AG04449 (cell line): ENCODE measurements at regions not wholly inside any gene's neighbourhood (a gene's known extent, or its start where the extent isn't known, plus 50 kb on each side); places are given as distances from the start of the nearest gene placed in this dataset.

Experiments
- CTCF ChIA-PET: fragments of 350-600 bp; formaldehyde crosslinking; extraction: SDS; loops from one replicate; lab custom pipeline; 2021; ENCODE audit warnings: antibody characterized with exemption; lab: Yijun Ruan, JAX
- POLR2A ChIA-PET: fragments of 400-600, 350-600 bp; formaldehyde crosslinking; extraction: SDS; loops from one replicate; lab custom pipeline; 2020; ENCODE audit warnings: antibody characterized with exemption, inconsistent platforms; lab: Yijun Ruan, JAX
- DNase-seq: peaks from one replicate; pipeline ENCODE4 v3.0.0-alpha.2; 2010; ENCODE audit warnings: low read depth, low spot score
- H3K4me3 ChIP-seq: 2 replicates; pipeline ENCODE4 v1.5.1; 2011; ENCODE audit warnings: low read depth, mild to moderate bottlenecking, control low read depth, low read length
- CTCF ChIP-seq: IDR thresholded peaks from one replicate; pipeline ENCODE4 v1.5.1; 2011; ENCODE audit warnings: mild to moderate bottlenecking, moderate library complexity, low read length, control low read depth, inconsistent platforms; ENCODE audit not compliant: insufficient read depth; ENCODE audit errors: missing control alignments

- no peak overlapping the region for H3K4me3 ChIP-seq
- no peak for TF ChIP-seq CTCF
- ChIA-PET CTCF (no interaction called here), POLR2A (no interaction called here)
- no peak for DNase-seq
Measured at GRCh38 chr4:171553961-171554360, 259.2 kb upstream of the GALNTL6 start.

GRCh38 chr4:171542640-171543039 is 270.6 kb upstream of the GALNTL6 start:
- ChIA-PET CTCF (no interaction called here), POLR2A (no interaction called here)
- no peak for DNase-seq
- H3K4me3 ChIP-seq, result no peak overlapping the region
- no peak for TF ChIP-seq CTCF

- ChIA-PET CTCF (no interaction called here), POLR2A (no interaction called here)
- DNase-seq, result no peak
- no peak for TF ChIP-seq CTCF
- no peak overlapping the region for H3K4me3 ChIP-seq
Measured at GRCh38 chr4:171538601-171539100, 274.6 kb upstream of the GALNTL6 start.

- ChIA-PET POLR2A (no interaction called here), CTCF (no interaction called here)
- no peak for TF ChIP-seq CTCF
- DNase-seq, result no peak
- H3K4me3 ChIP-seq, result no peak overlapping the region
Measured at GRCh38 chr4:171534391-171534790, 278.8 kb upstream of the GALNTL6 start.

GRCh38 chr4:171532968-171533367 is 280.2 kb upstream of the GALNTL6 start:
- no peak for DNase-seq
- CTCF ChIA-PET, result no interaction called here
- POLR2A ChIA-PET, result no interaction called here

GRCh38 chr4:171524903-171525302 is 288.3 kb upstream of the GALNTL6 start:
- ChIA-PET POLR2A (no interaction called here), CTCF (no interaction called here)
- no peak for TF ChIP-seq CTCF
- DNase-seq, result no peak
- no peak overlapping the region for H3K4me3 ChIP-seq

More at GRCh38 chr4:171532968-171533367, 280.2 kb upstream of the GALNTL6 start:
- H3K4me3 ChIP-seq, result no peak overlapping the region
- no peak for TF ChIP-seq CTCF
